NCI-H1436 treated with DMSO at 0.1 percent for 48 hours (cell line): ENCODE measurements at regions not wholly inside any gene's neighbourhood (a gene's known extent, or its start where the extent isn't known, plus 50 kb on each side); places are given as distances from the start of the nearest gene placed in this dataset.

ENCODE experiments used
- DNase-seq: peaks from one replicate; lab custom pipeline; 2025; lab: John Stamatoyannopoulos, UW

DNA sequence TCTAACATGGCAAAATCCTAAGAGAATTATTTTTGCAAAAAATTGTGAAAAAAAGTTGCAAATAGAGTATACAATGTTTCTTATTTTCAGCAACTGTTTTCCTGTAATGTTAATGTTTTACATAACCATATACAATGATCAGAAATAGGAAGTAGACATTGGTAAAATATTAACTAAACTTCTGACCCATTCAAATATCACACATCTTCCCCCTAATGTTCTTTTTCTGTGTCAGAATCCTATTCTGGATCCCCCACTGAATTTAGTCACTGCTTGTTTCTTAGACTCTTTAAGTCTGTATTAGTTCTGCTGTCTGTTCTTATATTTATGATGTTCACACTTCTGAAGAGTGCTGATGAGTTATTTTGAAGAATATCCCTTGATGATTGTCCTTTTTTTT, 62.0 kb downstream of the HFE start:
- DNase-seq = no peak

DNA sequence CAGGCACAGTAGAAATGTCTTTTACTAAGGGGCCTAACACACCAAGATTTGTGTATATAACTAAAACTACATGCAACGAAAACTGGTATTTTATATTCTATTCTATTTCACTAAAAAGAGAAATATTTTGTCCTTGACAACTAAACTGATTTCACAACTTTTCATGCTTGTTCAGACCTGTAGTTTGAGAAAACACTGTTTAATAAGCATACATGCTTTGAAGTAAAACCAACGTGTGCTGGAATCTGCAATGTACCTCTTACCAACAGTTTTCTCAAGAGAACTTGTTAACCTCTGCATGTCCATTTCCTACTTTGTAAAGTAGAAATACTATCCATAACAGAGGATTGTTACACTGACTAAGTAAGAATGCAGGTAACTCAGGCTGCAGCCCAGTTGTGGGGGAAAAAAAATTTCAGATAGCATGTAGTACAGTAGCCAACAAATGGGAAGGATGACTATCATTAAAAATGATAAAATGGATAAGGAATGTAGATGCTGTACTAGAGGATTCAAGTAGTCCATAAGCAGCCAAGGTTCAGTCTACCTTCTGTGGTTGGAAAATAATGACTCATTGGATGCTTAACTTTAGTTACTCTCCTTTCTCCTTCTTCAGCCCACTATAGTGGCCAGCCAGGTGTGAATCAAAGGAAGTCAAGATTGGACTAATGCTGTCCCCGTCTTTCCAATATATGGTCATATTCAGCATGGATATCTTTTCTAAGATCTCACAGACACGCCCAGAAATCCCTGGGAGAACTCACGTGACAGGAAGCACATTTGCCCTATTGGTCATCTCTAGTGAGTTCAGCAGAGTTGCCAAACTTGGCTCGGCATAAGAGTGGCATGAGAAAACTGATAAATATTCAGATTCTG, 65.2 kb downstream of the HFE start:
- DNase-seq = no peak

DNA sequence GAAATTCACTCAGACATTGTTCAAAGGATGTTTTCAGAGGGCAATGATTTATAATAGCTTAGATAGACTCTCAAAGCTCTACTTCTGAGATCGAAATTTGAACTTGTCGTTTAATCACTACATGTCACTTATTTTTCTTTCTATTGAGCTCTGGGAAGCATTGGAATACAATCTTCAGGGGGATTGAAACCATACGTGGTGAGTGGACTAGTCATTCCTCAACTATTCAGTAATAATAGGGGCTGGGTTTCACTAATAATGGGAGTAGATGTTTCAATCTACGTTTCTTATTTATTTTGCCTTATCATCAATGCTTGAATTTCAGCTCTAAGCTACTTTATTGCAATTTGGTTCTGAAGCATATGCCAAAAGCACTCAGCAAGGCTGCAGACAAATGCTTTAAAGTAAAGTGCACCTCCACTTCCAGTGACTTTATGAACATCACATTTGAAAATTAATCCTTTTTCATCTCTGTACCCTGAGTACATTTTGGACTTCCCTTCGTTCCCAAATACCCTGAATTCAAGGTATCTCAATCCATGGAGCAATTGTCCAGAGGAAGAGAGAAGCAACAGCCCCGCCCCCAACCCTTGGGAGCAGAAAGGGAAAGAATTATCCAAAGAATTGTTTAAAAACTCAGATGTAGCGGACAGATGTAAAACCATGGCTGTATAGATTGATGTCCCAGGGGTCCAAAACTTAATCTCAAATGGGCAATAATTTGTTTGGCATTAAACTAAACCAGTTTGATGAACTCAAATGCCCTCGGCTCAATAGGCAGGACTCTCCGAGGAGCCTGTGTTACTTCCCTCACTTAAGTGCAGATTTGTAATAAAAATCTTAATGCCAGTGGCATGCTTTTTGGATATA, 68.1 kb downstream of the HFE start:
- no peak for DNase-seq

DNA sequence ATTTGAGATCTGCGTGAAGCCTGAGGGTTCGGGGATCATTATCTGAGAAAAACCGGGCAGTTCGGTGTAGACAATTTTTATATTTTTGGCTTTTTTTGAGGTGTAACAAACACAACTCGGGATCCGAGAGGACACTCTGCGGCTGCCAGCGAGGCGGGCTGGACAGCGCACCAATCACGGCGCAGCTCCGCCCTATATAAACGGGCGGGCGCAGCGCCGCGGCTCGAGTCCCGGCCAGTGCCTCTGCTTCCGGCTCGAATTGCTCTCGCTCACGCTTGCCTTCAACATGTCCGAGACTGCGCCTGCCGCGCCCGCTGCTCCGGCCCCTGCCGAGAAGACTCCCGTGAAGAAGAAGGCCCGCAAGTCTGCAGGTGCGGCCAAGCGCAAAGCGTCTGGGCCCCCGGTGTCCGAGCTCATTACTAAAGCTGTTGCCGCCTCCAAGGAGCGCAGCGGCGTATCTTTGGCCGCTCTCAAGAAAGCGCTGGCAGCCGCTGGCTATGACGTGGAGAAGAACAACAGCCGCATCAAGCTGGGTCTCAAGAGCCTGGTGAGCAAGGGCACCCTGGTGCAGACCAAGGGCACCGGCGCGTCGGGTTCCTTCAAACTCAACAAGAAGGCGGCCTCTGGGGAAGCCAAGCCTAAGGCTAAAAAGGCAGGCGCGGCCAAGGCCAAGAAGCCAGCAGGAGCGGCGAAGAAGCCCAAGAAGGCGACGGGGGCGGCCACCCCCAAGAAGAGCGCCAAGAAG, 69.0 kb downstream of the HFE start:
- DNase-seq = peak; percentile 70

DNA sequence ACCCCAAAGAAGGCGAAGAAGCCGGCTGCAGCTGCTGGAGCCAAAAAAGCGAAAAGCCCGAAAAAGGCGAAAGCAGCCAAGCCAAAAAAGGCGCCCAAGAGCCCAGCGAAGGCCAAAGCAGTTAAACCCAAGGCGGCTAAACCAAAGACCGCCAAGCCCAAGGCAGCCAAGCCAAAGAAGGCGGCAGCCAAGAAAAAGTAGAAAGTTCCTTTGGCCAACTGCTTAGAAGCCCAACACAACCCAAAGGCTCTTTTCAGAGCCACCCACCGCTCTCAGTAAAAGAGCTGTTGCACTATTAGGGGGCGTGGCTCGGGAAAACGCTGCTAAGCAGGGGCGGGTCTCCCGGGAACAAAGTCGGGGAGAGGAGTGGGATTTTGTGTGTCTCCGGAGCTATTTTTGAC, 69.6 kb downstream of the HFE start:
- DNase-seq = no peak

DNA sequence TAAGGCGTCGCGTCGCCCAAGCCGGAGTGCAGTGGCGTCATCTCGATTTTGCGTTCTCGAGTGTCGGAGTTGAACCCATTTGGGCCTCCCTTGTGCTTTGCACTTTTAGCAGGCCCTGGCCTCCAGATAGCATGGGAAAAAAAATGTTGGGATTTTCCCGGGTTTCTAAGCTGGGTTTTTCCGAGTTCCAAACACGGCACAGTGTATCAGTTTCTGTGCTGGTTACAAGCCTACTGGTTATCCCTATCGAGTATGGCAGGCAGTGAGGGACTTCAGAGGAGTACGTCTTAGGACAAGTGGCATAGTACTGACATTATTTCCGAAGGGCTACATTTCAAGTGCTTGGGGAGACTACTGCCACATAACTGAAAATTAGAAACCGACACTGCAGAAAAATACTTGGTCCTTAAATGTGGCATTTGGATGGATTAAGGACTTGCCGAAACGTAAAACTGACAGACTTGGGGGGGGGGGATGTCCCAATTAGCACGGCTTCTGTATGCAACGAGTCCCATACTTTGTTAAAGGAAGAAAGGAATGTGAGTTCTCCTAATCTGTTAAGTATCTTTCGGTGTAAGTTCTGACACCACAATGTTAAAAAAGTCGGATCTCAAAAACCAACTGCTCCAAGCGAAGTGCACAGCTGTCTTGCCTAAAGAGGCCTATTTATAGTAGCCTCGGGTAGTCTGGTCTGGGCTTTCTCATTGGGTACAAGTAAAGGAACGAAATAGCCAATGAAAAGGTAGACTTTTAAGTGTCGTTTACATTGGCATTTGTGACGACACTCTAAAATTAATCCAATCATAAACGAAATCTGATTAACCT, 70.2 kb downstream of the HFE start:
- DNase-seq = peak; percentile 99

DNA sequence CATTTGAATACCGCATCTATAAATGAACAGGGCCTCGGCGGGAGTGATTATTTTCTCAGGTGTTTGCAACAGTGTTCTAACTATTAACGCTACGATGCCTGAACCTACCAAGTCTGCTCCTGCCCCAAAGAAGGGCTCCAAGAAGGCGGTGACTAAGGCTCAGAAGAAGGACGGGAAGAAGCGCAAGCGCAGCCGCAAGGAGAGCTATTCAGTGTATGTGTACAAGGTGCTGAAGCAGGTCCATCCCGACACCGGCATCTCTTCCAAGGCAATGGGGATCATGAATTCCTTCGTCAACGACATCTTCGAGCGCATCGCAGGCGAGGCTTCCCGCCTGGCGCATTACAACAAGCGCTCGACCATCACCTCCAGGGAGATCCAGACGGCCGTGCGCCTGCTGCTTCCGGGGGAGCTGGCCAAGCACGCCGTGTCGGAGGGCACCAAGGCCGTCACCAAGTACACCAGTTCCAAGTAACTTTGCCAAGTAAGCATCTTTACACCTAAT, 70.9 kb downstream of the HFE start:
- DNase-seq = no peak

DNA sequence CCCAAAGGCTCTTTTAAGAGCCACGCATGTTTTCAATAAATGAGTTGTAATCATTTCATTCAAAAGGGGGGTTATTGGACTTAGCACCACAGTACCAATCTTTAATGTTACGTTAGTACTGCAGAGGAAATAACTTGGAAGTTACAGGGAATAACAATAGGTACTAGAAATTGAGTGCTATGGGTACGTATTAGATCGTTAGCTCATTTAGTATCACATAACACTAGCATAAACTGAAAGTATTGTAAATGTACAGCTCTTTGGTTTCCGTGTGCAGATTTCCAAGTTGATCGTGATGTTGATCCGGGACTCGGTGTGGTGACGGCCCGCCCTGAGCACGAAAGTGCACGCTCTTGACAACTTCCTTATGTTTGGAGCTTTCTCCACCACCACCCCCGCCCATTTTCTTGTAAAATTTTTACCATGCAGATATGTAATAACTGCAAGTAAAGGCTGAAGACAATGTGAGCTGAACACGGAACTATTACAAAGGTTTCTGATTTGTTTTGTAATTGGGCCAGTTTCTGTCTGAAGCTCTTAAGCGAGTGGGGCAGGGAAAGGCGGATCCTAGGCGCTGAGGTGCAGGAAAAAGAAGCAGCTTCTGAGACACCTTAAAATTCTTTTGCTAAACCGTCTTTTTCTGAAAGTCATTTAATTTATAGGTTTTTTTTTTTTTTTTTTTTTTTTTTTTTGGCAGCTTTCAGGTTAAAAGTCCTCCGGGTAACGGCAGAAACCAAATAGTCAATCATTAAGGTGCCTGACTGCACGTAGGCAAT, 71.5 kb downstream of the HFE start:
- DNase-seq = no peak

DNA sequence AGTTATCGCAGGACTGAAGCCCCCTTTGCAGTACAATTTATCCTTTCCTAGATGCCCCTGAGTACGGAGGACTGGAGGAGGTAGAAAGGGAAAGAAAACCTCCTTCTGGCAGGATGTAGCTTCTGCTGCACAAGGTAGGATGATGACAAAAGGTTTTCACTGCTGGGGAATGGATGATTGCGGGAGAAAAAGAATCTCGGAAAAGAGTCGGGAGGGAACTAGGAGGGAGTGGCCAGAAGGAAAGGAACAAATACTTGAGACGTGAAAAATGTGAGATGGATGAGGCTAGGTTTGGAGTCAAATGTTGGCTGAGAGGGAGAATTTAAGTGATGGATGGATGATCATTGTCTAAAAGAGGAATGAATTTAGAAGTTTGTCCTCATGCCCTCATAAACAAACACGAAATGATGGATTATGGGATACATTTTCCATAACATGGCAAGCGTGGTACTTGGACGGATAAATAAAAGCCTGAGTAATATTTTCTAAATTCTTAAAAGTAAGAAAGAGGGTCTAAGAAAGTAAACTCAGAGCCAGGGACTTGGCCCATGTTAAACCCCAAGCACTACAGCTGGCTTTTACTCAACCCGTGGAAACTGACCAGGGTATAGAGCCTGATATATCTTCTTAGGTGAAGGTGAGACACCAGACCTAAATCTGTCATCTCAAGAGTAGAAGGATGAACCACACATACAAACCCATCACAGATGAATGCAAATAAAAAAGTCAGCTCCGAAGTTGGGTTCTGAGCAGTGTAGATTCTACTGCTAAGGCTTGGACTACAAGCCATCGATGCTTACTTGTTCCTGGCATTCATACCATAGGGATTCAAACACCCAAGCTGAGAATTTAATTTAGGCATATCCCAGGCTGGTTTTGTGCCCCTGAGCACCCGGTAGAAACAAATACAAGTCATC, 72.4 kb downstream of the HFE start:
- no peak for DNase-seq

DNA sequence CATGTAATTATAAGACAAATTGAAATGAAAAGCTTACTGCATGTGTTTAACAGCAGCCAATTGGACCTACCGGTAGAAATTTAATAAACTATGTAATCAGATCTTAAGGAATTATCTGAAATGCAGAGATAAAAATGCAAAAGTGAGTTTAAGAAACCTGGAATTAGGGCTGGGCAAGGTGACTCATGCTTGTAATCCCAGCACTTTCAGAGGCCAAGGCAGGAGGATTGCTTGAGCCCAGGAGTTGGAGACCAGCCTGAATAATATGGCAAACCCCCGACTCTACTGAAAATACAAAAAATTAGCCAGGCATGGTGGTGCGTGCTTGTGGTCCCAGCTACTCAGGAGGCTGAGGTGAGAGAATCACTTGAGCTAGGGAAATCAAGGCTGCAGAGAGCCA, 74.1 kb downstream of the HFE start:
- no peak for DNase-seq

DNA sequence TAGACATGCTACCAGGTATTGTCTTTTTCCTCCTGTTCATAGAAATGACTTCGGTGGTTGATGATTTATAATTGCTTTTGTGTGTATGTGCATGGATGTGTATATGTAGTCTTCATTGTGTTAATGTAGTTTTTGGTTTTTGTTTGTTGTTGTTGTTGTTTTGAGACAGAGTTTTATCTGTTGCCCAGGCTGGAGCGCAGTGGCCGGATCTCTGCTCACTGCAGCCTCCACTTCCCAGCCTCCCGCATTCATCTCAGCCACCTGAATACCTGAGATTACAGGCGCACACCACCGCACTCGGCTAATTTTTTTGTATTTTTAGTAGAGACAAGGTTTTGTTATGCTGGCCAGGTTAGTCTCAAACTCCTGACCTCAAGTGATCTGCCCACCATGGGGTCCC, 75.2 kb downstream of the HFE start:
- DNase-seq = no peak

DNA sequence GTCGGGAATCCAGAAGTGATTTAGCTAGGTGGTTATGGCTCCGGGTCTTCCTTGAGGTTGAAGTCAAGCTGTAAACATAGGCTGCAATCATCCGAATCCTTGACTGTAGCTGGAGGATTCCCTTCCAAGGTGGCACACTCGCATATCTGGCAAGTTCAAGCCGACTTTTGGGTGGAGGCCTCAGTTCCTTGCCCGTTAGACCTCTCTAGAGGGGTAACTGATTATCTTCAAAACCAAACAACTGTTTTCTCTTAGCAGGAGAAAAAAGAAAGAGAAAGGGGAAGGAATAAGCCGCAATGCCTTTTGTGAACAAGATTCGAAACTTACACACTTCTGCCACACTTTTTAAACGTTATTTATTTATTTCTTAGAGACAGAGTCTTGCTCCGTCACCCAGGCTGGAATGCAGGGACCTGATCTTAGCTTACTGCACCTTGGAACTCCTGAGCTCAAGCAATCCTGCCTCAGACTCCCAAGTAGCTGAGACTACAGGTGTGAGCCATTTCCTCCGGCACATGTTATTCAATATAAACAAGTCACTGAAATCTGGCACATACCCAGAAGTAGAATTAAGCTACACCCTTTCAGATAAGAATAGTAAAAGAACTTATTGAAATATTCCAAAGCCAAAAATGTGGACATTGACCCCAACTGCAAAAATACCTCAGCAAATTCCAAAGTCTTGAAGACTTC, 76.3 kb downstream of the HFE start:
- DNase-seq = no peak

DNA sequence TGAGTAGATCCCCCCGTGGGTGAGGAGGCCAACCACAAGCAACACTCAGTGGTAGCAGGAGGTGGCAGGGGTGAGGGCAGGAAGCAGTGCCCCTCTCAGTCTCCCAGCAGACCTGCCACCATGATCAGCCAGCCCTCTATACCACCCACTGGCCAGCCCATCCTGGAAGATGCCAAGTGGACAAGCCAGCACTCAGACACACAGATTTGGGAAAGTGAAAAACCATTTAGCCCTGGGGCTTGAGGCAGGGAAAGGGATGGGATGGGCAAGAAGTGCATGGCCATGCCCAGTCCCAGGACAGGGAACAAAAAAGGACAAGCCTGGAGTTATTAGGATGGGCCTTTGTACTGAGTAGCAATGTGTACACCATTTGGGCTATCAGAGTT, 76.9 kb downstream of the HFE start:
- DNase-seq = no peak

DNA sequence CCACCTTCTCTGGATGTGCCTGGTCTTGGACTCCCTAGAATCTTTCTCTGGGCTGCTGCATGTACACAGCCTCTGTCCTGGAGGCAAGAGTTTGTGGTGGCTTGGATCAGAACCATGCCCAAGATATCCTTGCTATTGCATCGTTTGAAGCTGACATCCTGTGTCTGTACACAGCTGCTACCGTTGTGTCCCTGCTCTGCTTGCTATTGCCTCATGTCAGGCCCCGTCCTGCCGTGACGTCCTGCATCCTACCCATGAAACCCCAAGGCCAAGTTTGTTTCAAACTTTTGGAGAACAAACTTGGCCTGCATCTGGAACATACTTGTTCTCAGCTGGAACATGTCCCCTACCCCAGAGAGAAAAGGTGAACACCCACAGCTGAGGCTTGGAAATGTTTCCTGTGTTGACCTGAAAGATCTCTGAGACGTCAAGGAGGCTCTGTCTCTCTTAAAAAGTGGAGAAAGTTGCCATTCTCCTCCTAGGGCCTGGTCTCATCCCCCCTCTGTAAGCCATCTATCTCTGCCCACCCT, 78.1 kb downstream of the HFE start:
- DNase-seq = no peak

DNA sequence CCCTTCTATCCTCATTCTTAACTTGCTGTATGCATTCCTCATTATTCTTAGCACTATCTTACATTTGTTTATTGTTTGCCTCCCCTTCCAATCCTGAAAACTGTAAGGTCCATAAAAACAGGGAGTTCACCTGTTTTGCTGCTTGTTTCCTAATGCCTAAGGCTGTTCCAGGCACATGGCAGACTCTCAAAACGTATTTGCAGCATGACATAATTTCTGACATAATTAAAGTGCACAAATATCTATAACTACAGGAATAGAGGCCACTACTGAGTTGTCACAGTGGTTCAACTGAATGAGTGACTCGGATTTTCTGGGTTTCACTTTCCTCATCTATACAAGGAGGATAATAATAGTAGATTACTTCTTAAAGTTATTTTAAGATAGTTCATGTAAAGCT, 83.0 kb downstream of the HFE start:
- no peak for DNase-seq

DNA sequence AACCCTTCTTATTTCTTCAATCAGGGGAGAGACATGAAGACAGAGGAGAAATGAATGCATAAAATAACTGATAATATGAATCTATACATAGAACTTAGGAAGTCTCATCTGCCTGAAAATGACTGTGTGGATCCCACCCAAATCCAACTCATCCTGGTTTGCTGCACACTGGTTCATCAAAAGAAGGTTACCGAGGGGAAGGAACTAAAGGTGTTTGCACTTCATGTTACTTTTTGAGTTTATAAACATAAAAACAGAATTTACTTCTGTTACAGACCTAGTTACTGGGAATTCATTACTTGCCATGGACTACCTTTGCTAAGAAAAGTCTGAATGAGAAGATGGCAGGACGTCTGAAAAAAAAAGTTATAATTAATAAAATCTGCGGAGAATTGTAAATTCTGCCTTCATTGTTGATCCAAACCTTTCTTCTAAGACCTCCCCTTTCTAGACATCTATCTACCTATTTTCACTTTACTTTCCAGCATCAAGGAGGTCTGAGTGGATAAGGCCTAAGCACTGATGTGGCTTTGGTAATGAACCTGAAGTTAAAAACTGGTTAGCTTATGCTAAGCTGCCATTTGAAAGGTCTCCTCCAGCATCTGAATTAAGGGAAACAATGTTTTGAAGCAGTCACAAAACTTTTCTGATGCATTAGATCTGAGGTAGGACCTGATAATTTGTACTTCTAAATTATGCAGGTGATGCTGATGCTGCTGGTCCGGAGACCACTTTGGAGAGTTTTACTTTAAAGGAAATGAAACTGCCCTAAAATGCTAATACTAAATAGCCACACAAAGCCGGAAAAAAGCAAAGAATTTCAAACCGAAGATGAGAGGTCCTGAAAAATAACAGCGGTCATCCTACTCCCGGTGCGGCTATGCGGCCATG, 84.0 kb downstream of the HFE start:
- no peak for DNase-seq

DNA sequence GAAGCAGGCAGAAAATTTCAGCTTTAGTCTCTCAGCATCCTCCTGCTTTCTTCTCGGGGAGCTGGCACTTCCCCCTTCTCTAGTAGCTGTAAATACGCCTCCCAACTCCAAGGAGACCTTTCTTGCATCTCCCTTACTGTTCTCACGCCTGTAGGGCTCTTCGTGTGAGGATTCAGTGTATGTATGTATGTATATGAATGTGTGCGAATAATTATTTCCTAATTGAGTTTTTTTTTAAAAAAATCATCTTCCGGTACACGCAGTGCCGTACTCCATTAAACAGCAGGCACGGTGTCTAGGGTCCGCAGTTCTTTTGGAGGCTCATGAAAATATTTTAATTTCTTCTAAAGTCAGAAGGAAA, 85.4 kb downstream of the HFE start:
- no peak for DNase-seq

DNA sequence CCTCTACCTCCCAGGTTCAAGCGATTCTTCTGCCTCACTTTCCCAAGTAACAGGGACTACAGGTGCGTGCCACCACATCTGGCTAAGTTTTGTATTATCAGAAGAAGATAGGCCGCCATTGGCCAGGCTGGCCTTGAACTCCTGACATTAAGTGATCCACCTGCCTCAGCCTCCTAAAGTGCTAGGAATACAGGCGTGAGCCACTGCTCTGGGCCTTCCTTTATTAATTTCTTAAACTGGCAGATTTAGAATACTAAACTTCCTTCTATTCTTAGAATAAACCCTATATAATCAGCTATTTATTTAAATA, 86.6 kb downstream of the HFE start:
- no peak for DNase-seq
